ENCODE measurements at regions not wholly inside any gene's neighbourhood (a gene's known extent, or its start where the extent isn't known, plus 50 kb on each side); places are given as distances from the start of the nearest gene placed in this dataset.

DNA sequence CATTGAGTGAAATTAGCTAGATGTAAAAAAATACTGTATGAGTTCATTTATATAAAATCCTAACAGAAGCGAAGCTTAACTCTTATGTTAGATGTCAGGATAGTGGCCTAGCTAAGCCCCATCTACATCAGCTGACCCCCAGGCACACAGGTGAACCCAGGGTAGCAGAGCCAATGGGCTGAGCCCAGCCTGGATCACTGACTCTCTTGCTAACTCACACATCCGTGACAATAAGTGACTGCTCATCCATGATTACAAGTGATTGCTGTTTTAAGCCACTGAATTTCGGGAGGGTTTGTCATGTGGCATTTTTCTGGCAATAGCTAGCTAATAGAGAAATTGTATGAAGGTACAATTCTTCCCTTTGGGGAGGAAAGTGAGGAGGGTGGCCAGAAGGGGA, 55.2 kb upstream of the COG2 start:
- no peak for TF ChIP-seq EZH2 (IDR thresholded peaks at IDR 0.05; ENCODE audit: borderline replicate concordance, insufficient read depth, low read length, poor library complexity, severe bottlenecking)
- TF ChIP-seq CTCF (IDR thresholded peaks at IDR 0.05; ENCODE audit: poor library complexity, severe bottlenecking), result no peak
- TF ChIP-seq SMC3 (conservative IDR thresholded peaks at IDR 0.05; ENCODE audit: poor library complexity), result no peak
- no peak for TF ChIP-seq TAF1 (IDR thresholded peaks at IDR 0.05; ENCODE audit: low read depth)
- TF ChIP-seq MXI1 (conservative IDR thresholded peaks at IDR 0.05; ENCODE audit: poor library complexity, severe bottlenecking), result no peak
- TF ChIP-seq POLR2AphosphoS5 (IDR thresholded peaks at IDR 0.05), result no peak
